ENCODE measurements at regions not wholly inside any gene's neighbourhood (a gene's known extent, or its start where the extent isn't known, plus 50 kb on each side); places are given as distances from the start of the nearest gene placed in this dataset.

GRCh38 chr19:5289060-5289990 lies 51.3 kb downstream of the PTPRS start:
- TF ChIP-seq CTCF (IDR thresholded peaks at IDR 0.05) (no peak), EP300 (IDR thresholded peaks at IDR 0.05; ENCODE audit: low read depth) (no peak)

Measured in transverse colon (tissue), 3 donors.